GM18498 (cell line): ENCODE measurements at regions not wholly inside any gene's neighbourhood (a gene's known extent, or its start where the extent isn't known, plus 50 kb on each side); places are given as distances from the start of the nearest gene placed in this dataset.

ENCODE experiments used
- ATAC-seq: cut with Tn5 transposase; IDR thresholded peaks from one replicate; pipeline ENCODE4 v1.9.1; 2021; ENCODE audit warnings: mild to moderate bottlenecking, moderate library complexity; ENCODE audit not compliant: unreplicated experiment

DNA sequence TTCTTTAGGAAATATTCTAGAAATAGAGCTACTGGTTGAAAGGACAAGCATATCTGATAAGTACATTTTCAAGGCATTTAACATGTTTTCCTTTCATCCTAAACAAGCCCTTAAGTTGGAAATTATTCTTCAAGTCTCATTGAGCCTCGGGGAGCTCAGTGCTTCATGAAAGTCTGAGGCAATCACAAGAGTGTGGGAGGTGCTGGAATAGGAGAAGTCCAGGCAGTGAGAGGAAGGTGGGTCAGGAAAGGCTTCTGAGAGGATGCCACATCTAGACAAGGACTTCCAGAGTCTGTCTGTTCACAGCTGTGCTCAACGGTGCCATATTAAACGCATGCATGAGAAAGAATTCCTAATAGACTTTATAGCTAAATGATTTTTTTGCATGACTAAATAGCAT is 69.8 kb downstream of the CD83 start:
- no peak for ATAC-seq

DNA sequence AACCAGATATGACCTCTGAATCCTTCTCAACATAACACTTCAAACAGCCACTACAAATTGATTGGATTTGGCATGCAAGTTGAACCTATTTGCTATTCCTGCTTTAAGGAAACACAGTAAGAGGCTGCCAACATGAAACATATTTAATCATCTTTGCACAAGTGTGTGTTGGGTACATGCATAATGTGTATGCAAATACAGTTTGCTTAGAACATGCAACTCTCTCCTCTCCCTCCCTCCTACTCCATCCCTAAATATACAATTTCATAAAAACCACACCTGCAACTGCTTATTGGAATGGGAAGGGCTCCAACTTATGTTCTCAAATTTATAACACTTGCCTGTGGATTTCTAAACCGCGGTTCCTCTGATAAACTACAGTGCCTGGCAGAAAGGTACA is 71.5 kb downstream of the CD83 start:
- no peak for ATAC-seq

DNA sequence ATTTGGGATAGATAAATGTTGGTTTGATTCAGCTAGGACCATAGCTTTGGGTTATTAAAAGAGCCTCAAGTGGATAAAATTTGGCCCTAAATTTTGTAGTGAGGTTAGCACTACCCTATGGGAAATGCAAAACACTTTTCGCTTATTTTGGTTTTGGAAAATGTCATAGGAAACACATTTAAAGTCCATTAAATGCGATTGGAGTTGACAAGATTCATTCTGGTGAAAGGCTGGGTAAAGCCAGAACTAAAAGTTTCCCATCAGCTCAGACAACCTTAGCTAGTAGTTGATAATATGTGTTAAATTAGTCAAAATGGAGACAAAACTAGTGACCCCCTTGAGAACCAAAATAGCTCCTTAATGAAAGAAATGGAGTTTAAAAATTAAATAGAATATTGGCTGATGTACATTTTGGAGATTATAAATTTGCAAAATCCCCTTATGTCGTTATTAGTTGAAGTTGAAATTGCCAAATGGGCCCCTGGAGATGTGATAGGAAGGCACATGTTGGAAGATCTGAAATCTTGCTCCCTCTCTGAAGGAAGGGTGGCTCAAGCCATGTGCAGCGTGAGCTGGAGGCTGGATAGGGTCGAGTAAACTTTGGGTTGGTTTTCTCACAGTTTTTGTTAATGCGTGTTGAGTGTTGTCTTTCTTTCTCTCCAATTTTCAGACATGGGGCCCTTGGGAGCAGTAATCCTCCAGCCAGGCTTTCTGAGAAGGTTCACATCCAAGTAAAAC is 72.8 kb downstream of the CD83 start:
- ATAC-seq: no peak

DNA sequence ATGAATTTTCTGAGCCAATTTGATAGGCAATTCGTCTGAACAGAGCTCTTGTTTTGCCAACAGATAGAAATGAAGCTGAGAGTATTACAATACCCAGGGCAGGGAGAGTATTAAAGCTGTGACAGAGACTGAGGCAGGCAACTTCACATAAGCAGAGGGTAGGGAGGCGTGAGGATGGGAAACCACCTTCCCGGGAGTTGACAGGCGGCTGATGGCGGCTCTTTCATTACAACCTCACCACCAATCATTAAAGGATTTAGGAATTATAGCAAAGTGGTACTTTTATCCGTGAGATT is 73.3 kb downstream of the CD83 start:
- ATAC-seq: no peak

DNA sequence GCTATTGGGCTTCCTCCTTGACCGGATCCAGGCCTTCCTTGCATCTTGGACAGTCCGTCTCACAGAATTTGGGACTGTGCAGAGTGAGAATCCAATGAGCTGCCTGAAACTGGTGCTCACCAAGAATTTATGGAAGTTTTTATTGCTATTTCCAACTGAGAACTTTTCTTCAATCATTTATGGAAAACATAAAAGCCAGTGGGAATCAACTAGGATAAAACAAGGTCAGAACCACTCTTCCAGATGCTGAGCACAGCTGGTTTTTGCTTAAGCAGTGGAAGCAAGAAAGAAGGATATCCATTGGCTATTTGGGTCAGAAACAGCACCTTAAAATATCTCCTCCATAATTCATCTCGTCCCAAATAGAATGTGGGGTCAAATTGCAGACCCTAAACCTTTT is 74.2 kb downstream of the CD83 start:
- no peak for ATAC-seq

DNA sequence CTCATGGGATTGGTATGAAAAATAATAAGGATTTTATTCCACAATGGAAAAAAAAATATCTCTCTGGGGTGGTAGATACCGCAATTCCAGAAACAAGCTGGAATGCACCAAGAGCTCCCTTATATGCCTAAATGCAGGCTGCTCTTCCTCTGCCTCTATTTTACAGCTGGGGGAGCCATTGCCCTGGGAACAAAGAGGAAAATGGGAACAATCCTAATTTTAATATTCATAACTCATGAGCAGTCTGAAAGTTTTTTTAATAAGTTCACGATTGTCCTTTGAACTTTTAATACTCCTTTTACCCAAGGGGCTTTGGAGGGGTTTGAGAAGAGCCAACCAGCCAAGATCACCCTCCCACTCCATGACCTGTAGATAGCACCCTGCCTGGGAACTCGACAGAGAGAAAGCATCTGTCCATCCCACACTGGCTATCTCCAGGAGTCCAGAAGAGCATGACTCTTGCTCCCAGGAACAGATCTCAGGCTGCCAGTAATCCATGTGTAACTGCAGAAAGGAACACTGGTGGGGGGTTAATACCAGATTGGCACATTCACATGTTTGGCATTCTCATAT is 74.7 kb downstream of the CD83 start:
- no peak for ATAC-seq

DNA sequence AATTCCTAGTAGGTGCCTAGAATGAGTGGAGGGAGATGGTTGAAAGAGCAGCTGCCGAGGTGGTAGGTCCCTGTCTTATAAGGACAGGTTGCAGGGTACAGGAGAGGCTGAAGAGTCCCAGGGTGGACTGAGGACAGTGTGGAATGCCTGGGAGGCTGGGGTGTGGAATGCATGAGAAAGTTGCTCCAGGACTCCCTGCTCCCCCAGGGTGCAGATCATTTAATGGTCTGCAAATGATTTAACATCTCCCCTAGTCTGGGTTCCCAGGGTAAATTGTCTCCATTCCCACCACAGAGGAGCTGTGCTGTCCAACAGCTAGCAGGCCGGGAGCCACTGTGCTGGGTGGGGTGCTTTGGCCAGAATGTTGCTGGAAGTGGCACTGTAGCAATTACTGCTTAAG is 76.0 kb downstream of the CD83 start:
- no peak for ATAC-seq

DNA sequence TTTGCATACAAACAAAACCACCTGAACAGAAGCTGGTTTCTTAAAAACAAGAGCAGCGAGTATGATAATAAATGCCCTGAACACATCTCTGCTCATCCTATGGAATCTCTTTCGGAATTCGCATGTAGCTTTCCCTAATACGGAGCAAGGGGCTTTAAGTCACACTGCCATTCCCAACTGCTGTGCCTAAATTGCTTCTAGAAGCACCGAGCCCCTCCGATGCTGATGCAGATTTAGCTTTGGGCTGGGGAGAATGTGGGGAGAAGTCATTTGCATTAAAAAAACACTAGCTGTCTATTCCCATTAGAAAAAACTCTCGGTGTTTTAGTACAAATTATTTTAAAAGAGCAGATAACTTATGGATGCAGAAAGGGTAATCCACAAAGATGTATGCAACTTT is 76.9 kb downstream of the CD83 start:
- no peak for ATAC-seq

DNA sequence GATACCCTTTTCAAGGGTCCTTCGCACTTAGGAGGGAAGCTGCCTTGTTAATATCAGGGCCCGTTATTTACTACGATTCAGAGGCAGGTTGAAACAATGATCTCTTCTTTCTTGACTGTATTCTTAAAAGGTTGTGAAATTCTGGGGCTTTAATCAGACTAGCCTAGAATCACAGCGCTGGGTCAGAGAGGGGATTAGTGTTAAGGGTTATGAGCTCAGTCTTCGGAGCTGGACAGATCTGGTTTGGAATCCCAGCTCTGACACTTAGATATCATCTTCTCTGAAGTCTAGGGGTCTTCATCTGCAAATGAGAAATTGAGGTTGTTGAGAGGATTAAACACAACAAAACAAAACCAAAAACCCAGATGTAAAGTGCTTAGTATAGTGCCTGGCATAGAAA is 77.4 kb downstream of the CD83 start:
- no peak for ATAC-seq

DNA sequence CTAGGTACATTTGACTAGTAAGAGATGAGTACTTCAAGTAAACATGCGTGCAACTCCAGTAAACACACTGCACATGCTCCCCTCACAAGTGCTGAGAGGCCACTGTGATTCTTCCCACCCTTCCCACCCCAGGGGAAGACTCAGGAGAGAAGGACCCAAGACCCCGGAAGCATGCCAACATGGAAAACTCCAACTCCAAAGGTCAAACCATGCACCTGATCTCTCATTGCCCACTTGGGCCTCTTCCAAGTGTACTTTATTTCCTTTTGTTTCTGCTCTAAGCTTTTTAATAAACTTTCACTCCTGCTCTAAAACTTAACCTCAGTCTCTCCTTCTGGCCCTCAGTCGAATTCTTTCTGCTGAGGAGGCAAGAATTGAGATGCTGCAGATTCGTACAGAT is 78.5 kb downstream of the CD83 start:
- no peak for ATAC-seq

DNA sequence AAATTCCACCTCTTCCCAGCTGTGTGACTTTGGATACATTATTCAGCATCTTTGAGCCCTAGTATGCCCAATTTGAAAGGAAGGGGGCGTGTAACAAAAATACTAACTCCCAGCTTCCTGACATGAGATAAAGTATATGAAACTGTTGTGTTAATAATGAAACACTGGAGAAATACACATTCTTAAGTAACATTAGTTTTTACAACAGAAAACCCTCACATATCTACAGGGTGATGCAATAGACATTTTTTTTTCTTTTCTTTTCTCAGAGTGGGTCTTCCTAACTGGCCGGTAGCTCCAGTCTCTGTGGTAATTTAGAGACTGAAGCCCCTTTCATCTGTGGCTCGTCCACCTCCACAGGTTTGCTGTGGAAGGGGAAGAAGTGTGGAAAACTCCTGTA is 79.5 kb downstream of the CD83 start:
- ATAC-seq: no peak

DNA sequence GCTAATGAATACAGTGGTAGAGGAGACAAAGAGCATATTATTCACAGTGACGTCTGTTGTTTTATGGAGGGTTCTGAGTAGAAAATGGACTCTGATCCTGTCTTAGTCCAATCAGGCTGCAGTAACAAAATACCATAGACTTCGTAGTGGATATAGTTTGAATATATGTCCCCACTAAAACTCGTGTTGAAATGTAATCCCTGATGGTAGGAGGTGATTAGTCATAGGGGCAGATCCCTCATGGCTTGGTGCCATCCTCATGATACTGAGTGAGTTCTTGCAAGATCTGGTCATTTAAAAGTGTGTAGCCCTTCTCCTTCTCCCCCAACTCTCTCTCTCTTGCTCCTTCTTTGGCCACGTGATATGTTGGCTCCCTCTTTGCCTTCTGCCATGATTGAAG is 82.5 kb downstream of the CD83 start:
- no peak for ATAC-seq

DNA sequence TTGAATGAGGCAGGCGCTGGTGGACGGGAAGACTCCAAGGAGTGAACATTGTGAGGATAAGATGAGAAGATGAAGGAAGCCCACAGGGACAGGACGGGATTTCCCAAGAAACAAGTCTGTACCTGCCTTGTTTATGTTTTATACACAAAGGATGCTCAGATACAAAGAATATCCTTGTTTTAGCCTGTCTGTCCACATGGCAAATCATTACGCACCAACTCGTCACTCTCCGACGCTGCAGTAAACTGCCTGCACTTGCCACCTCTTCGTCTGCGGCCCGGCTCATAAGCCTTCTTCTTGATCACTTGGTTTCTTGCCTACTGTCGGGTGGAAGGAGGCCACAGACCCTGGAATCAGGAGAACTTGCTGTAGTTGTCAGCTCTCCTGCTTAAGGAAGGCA is 85.4 kb downstream of the CD83 start:
- ATAC-seq: no peak

DNA sequence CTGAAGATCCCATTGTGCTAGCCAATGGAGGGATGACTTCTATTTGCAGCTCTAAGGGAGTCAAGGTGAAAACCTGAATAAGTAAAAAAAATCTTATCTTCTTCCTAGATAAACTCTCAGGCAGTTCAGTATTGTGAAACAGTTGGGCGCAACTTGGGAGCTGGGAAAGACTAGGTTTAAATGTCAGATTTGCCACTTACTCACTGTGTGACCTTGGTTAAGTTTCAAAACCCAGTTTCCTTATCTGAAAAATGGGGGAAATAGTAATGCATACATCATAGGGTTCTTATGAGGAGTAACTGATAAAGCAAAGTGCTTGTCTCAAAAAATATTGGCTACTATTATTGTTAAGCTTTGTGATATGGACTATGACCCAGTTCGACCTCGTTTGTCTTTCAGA is 88.8 kb downstream of the CD83 start:
- ATAC-seq: no peak

DNA sequence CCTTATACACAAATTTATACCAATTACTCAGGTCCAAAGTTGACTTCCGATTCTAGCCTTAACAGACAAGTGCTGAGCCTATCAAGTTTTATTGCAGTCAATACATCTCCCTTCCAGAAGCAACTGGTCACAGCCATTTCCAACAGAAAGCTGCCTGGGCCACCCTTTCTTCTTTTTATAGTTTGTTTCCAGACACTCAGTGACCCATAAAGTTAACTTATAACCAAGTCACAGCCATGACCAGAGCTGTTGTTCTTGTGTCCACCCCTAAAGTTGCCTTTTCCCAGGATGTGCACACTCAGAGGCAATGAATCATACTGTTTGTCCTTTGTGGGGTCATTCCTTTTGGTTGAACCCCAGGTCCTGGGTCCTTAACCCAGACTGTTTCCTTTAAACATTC is 89.9 kb downstream of the CD83 start:
- no peak for ATAC-seq

DNA sequence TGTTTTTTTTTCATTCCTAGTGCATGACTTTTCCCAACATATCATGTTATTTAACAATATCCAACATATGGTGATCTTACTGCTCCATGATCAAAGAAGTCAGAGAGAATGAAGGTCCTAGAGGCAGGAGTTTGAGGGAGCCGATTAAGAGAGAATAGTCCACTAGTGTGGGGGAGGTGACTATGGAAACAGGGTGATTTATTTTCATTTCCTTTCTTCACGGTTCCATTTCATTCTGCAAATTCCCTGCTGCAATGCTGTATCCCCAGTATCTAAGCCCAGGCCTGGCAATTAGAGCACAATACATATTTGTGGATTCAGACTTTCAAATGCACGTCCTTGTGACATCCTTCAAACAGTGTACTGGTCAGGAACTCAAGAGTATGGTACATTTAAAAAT is 91.4 kb downstream of the CD83 start:
- ATAC-seq: no peak

DNA sequence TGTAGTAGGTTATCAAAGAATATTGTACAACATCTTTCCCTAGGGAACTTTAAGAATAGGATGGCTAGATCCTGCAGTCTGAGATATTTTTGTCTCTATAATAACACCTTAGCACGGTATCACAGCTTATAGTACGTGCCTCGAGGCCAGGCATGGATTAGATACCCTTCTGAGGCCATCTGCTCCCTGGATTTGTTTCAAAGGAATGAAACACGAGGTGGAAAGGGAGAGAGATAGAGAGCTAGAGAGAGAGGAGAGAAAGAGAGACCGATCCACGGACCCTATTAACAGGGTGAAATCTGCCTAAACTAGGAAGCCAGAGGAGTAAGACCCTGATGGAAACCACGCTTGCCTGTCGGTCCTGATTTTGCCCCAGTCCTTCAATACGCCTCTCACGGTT is 92.5 kb downstream of the CD83 start:
- no peak for ATAC-seq

DNA sequence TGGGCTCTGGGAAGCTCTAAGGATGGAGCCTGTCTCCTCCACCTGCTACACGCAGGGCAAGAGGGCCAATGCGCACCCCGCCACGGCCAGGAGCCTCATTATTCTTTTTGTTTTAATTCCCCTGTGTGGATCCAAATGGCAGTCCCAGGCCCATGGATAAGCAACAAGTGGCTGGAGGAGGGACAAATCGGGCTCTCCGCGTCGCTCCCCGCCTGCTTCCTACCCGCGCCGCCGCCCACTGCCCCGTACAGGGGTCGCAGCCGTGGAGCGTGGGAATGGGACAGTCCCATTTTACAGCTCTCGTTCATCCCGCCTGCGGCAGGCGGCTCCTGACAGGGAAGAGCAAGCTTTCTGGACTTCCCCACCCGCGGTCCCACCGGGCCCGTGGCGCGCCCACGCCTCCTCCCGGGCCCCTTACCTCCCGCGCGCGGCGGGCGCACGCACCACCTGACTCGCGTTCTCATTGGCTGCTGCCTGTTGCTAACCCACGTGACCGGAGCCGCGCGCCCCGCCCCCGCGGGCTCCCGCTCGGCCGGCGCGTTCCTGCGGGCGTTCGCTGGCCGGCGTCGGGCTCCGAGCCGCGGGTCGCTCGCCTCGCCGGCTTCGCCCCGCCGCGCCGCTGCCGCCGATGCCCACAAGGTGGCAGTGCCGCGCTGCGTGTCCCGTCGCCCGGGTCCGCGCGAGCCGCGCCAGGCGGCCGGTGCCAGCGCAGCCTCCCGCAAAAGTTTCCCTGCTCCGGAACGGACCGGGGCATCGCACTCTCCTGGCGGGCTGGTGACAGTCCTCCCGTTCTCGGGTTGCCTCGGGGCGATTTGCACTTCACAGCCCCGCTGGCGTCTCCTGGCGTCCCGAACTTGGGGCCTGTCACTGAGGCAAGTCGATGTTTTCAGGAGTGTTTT is 93.3 kb downstream of the CD83 start:
- ATAC-seq: peak; percentile 96

DNA sequence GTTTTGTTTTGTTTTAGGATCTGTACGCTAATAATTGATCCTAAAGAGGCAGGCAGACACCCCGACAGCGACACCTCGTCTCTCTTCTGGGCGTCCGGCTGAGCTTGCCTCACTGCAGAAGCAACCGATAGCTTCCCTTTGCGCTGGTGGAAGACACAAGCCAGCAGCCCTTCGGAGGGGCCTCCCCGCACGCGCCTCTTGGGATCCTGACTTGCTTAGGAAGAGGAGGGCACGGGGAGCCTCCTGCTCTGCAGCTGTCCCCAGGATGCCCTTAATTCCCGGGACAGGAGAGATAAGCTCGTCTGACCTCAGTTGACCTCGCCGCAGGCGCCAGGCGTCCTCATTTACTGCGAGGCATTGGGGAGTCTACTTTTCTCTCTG is 94.0 kb downstream of the CD83 start:
- ATAC-seq: peak; percentile 9

DNA sequence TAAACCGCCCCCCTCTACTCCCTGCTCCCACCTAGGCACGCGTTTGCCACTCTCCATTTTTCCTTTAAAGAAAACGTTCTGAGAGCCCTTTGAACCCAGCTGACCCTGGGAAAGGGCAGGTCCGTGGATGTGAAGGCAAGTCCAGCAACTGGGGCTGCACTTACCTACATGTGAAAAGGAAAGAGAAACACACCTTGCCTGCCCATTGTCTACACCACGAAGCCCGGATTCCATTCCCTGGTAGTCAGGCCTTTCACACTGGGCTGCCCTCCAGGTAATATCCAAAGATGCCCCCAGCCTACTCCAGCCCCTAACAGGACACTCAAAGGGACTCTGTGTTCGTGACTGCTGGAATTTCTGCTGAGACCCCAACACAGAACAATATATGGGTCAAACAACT is 94.4 kb downstream of the CD83 start:
- ATAC-seq: no peak

DNA sequence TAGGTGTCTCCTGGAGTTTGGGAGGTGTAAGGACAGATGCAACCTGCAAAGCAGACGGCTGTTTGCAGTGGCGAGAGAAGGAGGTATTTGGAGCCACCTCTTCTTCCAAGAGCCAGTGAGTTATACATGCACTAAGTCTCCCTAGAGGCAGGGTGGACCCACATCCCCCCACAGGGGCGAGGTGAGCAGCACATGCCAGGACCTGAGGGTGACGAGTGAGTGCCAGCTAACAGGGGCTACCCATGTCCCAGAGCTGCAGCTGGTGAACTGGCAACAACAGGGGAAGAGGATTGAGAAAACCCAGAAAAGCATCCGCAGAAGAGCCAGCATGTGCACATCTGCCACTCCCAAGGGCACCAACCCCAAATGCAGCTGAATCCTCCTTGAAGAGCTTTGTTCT is 95.1 kb downstream of the CD83 start:
- no peak for ATAC-seq

DNA sequence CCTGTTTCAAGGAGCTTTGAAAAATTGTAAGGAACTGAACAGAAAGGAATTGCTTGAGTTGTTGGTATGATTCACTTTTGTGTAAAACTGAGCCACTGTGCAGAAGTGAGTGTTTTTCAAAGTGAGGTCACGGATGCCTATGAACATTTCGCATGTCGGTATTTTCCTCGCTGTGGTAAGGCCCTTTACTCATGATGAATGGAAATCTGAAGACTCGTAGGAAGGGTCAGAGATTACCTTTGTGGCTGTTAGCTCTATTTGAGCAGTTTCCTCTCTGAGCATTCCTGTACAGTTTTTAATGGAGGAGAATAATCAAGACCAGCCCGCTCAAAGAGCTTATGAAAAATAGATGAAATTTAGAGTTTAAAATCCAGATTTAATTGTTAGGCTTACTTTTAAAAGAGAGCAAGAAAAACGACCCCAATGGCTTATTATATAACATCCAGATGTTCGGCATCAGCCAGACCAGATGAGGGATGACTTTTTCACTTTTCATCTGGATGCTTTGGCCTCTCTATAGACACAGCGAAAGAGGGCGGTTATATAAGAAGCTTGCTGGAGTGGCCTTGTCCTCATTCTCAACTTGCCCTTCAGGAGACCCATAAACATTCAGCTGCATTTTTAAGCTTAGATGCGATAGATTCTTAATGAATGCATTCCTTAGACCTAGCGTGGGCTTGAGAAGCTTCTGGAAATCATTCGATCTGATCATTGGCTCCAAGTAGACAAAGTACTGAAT is 99.5 kb downstream of the CD83 start:
- no peak for ATAC-seq
